SK-N-SH treated with all-trans-retinoic acid at 6 μM for 48 hours (cell line): ENCODE measurements at regions not wholly inside any gene's neighbourhood (a gene's known extent, or its start where the extent isn't known, plus 50 kb on each side); places are given as distances from the start of the nearest gene placed in this dataset.

Source experiments
- ATAC-seq: fragments of 200-7000 bp; cut with Tn5 transposase; 3 replicates; pipeline ENCODE4 v1.9.1; 2020; ENCODE audit warnings: mild to moderate bottlenecking, moderate library complexity
- ARNTL ChIP-seq: fragments of 450-650 bp; formaldehyde crosslinking; IDR thresholded peaks from 2 replicates; pipeline ENCODE4 v1.5.0; 2020; ENCODE audit warnings: low read depth, mild to moderate bottlenecking, moderate library complexity, borderline replicate concordance
- BACH2 ChIP-seq: fragments of 250-450 bp; sonication (Bioruptor Pico); IDR thresholded peaks from 2 replicates; pipeline ENCODE4 v1.9.0; 2021; ENCODE audit warnings: mild to moderate bottlenecking, borderline replicate concordance
- CSDC2 ChIP-seq: fragments of 250-450 bp; sonication (Bioruptor Pico); IDR thresholded peaks from 2 replicates; pipeline ENCODE4 v1.5.0; 2020; ENCODE audit warnings: mild to moderate bottlenecking, moderate library complexity
- ESRRG ChIP-seq: fragments of 250-450 bp; sonication (Bioruptor Pico); IDR thresholded peaks from 2 replicates; pipeline ENCODE4 v1.6.1; 2021; ENCODE audit warnings: mild to moderate bottlenecking
- GLIS3 ChIP-seq: fragments of 250-450 bp; sonication (Bioruptor Pico); IDR thresholded peaks from 2 replicates; pipeline ENCODE4 v1.5.0; 2020; ENCODE audit warnings: mild to moderate bottlenecking, moderate library complexity
- ISL1 ChIP-seq: fragments of 250-450 bp; sonication (Bioruptor Pico); IDR thresholded peaks from 2 replicates; pipeline ENCODE4 v2.1.2; 2022; ENCODE audit warnings: mild to moderate bottlenecking, moderate library complexity
- PATZ1 ChIP-seq: fragments of 250-450 bp; sonication (Bioruptor Pico); IDR thresholded peaks from 2 replicates; pipeline ENCODE4 v1.8.0; 2020; ENCODE audit warnings: mild to moderate bottlenecking, moderate library complexity, borderline replicate concordance
- POU6F1 ChIP-seq: fragments of 250-450 bp; sonication (Bioruptor Pico); IDR thresholded peaks from 2 replicates; pipeline ENCODE4 v1.8.0; 2021; ENCODE audit warnings: low read depth, mild to moderate bottlenecking, moderate library complexity, borderline replicate concordance
- PPARA ChIP-seq: fragments of 250-450 bp; sonication (Bioruptor Pico); IDR thresholded peaks from 2 replicates; pipeline ENCODE4 v1.5.0; 2020; ENCODE audit warnings: mild to moderate bottlenecking, borderline replicate concordance
- RARB ChIP-seq: fragments of 250-450 bp; sonication (Bioruptor Pico); IDR thresholded peaks from 2 replicates; pipeline ENCODE4 v1.8.0; 2021; ENCODE audit warnings: mild to moderate bottlenecking, moderate library complexity
- SNAI2 ChIP-seq: fragments of 250-450 bp; sonication (Bioruptor Pico); IDR thresholded peaks from 2 replicates; pipeline ENCODE4 v1.5.0; 2020; ENCODE audit warnings: mild to moderate bottlenecking, moderate library complexity
- TCF4 ChIP-seq: fragments of 250-450 bp; sonication (Bioruptor Pico); IDR thresholded peaks from 2 replicates; pipeline ENCODE4 v1.8.0; 2021; ENCODE audit warnings: mild to moderate bottlenecking, moderate library complexity, borderline replicate concordance
- TOX ChIP-seq: fragments of 250-450 bp; sonication (Bioruptor Pico); IDR thresholded peaks from 2 replicates; pipeline ENCODE4 v1.8.0; 2021; ENCODE audit warnings: mild to moderate bottlenecking, moderate library complexity, borderline replicate concordance
- TSHZ2 ChIP-seq: fragments of 250-450 bp; sonication (Bioruptor Pico); IDR thresholded peaks from 2 replicates; pipeline ENCODE4 v1.5.0; 2020; ENCODE audit warnings: mild to moderate bottlenecking, moderate library complexity
- ZC3H10 ChIP-seq: fragments of 250-450 bp; sonication (Bioruptor Pico); IDR thresholded peaks from 2 replicates; pipeline ENCODE4 v1.5.1; 2021; ENCODE audit warnings: mild to moderate bottlenecking, moderate library complexity
- ZFP3 ChIP-seq: fragments of 250-450 bp; sonication (Bioruptor Pico); IDR thresholded peaks from 2 replicates; pipeline ENCODE4 v1.5.0; 2020; ENCODE audit warnings: mild to moderate bottlenecking, moderate library complexity
- ZFP30 ChIP-seq: fragments of 450-650 bp; formaldehyde crosslinking; IDR thresholded peaks from 2 replicates; pipeline ENCODE4 v1.5.0; 2022; ENCODE audit warnings: mild to moderate bottlenecking, moderate library complexity
- ZNF565 ChIP-seq: fragments of 450-650 bp; formaldehyde crosslinking; conservative IDR thresholded peaks from 2 replicates; pipeline ENCODE4 v1.5.0; 2020; ENCODE audit warnings: low read depth, mild to moderate bottlenecking, moderate library complexity
- ZNF70 ChIP-seq: fragments of 450-650 bp; formaldehyde crosslinking; IDR thresholded peaks from 2 replicates; pipeline ENCODE4 v1.5.0; 2020; ENCODE audit warnings: mild to moderate bottlenecking, moderate library complexity
- ZNF8 ChIP-seq: fragments of 450-650 bp; formaldehyde crosslinking; IDR thresholded peaks from 2 replicates; pipeline ENCODE4 v1.5.0; 2020; ENCODE audit warnings: mild to moderate bottlenecking, moderate library complexity
- TF ChIP-seq, protein P1 (sequence below): fragments of 250-450 bp; sonication (Bioruptor Pico); IDR thresholded peaks from 2 replicates; pipeline ENCODE4 v1.5.1; 2020; ENCODE audit warnings: low read depth, mild to moderate bottlenecking, moderate library complexity

- TF ChIP-seq TSHZ2 (CRISPR knock-in tag) (no peak), ZFP30 (CRISPR knock-in tag) (no peak)
These were observed 190.6 kb downstream of the TDRD15 start (continued) for GRCh38 chr2:21314322-21314835.

DNA sequence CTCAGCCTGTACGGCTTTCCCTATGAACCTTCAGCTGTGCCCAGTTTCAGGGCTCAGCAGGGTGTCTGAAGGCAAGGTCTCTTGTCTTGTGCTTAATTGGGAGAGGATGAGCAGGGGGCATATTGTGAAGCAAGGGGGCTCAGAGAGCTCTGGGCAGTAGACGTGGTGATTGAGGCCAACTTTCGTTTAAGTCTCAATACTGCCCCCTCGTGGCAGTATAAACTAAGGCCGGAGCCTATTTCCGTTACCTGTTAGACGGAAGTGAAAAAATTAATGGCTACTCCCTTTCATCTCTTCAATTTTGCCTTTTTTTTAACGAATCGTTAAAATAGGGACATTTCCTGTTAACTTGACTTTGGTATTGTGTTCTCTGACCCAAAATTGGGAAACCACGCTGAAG, 193.4 kb downstream of the TDRD15 start:
- TF ChIP-seq ISL1 (CRISPR knock-in tag) = no peak
- no peak for TF ChIP-seq ZFP3 (CRISPR knock-in tag)
- no peak for TF ChIP-seq BACH2
- TF ChIP-seq ZNF8 (CRISPR knock-in tag) = no peak
- no peak for TF ChIP-seq SNAI2
- ATAC-seq = no peak

GRCh38 chr2:21318263-21318662, 194.5 kb downstream of the TDRD15 start:
- no peak for TF ChIP-seq PPARA (CRISPR knock-in tag)
- ATAC-seq = no peak

DNA sequence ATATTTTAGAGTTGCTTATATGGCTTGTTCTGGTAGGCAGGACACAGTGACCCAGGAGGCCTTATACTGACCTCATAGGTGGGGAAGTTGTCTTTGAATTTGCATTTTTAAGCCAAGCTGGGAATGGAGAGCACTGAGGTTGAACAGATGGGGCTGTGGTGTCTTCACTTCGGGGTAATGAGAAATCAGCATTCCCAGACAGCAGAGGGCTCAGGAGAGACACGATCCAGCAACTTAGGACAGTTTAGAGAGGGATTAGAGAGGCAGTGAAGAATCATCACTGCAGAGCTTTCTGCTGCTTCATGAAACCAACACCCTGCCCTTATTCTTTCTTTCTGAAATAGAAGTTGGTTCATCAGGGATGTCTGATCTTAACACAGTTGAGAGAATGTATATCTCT, 202.4 kb downstream of the TDRD15 start:
- no peak for TF ChIP-seq POU6F1
- no peak for TF ChIP-seq PATZ1
- TF ChIP-seq GLIS3 (CRISPR knock-in tag) = no peak
- TF ChIP-seq TCF4 (CRISPR knock-in tag) = no peak
- TF ChIP-seq ZNF70 (CRISPR knock-in tag) = no peak
- no peak for TF ChIP-seq TSHZ2 (CRISPR knock-in tag)
- no peak for TF ChIP-seq SNAI2
- no peak for TF ChIP-seq ESRRG (CRISPR knock-in tag)
- TF ChIP-seq ISL1 (CRISPR knock-in tag) = no peak
- no peak for TF ChIP-seq TOX (CRISPR knock-in tag)
- TF ChIP-seq ZC3H10 (CRISPR knock-in tag) = no peak
- no peak for TF ChIP-seq PPARA (CRISPR knock-in tag)
- no peak for TF ChIP-seq ZNF565 (CRISPR knock-in tag)
- no peak for TF ChIP-seq RARB (CRISPR knock-in tag)
- no peak for TF ChIP-seq ZFP3 (CRISPR knock-in tag)
- TF ChIP-seq, protein P1, sequence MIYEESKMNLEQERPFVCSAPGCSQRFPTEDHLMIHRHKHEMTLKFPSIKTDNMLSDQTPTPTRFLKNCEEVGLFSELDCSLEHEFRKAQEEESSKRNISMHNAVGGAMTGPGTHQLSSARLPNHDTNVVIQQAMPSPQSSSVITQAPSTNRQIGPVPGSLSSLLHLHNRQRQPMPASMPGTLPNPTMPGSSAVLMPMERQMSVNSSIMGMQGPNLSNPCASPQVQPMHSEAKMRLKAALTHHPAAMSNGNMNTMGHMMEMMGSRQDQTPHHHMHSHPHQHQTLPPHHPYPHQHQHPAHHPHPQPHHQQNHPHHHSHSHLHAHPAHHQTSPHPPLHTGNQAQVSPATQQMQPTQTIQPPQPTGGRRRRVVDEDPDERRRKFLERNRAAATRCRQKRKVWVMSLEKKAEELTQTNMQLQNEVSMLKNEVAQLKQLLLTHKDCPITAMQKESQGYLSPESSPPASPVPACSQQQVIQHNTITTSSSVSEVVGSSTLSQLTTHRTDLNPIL (CRISPR knock-in tag) = no peak
- no peak for TF ChIP-seq ARNTL (CRISPR knock-in tag)
- TF ChIP-seq CSDC2 = no peak
- TF ChIP-seq BACH2 = no peak
- TF ChIP-seq ZFP30 (CRISPR knock-in tag) = no peak
- no peak for ATAC-seq
